Fibroblast of peridontal ligament (primary cell): ENCODE measurements at regions not wholly inside any gene's neighbourhood (a gene's known extent, or its start where the extent isn't known, plus 50 kb on each side); places are given as distances from the start of the nearest gene placed in this dataset.

Source experiments
- DNase-seq: peaks from one replicate; pipeline ENCODE4 v3.0.0-alpha.2; 2010; ENCODE audit errors: extremely low read depth

DNA sequence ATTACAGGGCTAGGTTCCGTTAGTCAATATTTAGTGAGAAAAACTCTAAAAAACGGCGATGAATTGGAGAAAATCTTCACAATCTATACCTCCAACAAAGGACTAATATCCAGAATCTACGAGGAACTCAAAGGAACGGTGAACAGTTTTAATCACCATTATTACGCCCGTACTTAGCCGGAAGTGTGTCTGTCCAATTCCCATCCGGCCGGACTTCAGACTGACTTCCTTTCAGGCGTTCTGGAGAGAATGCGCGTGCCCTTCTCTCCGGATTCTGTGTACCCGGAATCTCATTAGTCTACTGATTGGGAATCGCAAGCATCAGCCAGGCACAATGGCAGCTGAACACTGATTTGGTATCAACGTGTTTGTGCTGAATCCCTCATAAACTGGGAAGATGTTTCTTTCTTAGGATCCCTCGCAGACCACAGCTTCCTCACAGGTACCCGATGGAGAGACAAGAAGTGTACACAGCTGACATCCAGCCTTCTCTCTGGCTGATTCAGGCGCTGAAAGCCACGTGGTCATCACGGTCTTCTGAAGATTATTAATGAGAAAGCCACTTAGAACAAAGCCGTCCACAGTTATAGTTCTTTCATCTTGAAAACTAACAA lies 239.9 kb downstream of the ZNF516 start:
- DNase-seq = no peak

DNA sequence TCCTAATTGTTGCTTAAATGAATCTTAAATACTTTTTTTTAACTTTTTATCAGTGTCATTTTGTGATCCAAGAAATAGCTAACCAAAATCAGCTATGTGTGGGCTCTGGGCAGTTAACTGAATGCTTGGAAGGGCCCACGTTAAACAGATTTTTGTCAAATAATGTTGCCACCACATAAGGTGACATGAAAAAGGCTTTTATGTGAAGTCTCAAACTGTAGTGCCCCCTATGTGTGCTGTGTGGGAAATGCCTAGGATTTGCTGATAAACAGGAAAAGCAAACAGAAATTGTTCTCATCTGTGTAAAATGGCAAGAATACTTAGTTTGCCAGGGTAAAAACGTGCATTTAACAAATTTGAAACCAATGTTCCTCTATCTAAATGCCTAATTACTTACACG lies 242.2 kb downstream of the ZNF516 start:
- DNase-seq = no peak

DNA sequence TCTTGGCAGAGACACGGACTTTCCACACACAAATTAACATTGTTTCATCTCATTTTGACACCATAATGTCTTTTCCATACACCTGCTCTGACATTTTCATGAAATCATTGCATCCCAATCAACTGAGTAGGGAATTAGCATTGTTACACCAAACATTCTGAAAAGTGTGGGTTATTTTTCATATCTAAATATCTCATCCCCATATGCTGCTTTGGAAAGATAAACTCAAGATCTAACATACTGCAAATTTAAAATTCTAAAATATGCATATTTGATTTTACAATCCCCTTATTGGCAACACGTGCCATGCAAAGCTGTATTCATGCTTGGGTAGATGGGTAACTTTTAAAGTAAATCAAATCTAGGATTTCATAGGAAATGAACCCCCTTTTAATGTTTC lies 242.9 kb downstream of the ZNF516 start:
- DNase-seq = no peak

DNA sequence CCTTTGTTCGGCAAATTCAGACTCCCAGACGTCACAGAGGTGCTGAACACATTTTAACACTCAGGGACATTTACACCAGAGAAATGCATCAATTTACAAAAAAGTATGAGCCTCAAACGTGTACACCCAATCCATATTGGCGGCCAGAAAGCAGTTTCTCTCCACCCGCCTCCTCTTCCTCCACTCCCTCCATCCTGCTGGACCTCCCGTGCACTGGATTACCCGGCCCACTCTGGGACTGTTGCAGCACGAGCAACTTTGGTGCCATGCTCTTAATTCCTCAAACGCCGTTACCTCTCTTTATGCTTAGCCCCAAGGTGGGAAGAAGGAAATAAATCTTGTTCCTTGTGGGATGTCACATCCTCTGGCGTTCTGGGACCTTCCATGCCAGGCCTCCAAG lies 243.4 kb downstream of the ZNF516 start:
- DNase-seq = no peak

DNA sequence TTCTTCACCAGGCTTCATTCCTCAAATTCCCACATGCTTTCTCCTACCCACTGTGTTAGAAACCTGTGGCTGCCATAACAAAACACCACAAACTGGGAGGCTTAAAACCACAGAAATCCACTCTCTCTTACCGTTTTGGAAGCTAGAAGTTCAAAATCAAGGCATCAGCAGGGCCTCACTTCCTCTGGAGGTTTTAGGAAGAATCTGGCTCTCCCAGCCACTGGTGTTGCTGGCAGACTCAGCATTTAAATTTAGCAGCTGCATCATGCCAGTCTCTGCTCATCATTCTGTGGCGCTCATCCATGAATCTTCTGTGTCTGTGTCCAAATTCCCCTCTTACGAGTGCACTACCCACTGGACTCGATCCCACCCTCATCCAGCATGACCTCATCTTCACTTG lies 248.5 kb downstream of the ZNF516 start:
- no peak for DNase-seq

DNA sequence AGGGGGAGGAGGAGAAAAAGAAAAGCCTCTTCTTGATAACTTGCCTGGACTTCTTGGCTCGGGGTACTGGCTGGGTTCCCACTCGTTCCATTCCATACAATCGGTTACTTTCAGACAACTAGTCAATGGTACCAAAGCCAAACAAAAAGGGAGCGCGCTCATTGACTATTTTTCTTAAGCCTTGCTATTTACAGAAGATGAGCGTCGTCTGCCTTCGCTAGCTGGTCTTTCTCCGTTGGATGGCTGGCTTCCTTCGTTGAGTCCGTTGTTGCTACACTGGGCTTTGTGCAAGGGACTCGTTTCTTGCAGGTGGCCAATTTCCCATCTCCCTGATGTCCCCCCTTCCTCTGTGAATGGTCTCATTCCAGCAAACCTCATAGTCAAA lies 260.4 kb downstream of the ZNF516 start:
- DNase-seq = no peak

DNA sequence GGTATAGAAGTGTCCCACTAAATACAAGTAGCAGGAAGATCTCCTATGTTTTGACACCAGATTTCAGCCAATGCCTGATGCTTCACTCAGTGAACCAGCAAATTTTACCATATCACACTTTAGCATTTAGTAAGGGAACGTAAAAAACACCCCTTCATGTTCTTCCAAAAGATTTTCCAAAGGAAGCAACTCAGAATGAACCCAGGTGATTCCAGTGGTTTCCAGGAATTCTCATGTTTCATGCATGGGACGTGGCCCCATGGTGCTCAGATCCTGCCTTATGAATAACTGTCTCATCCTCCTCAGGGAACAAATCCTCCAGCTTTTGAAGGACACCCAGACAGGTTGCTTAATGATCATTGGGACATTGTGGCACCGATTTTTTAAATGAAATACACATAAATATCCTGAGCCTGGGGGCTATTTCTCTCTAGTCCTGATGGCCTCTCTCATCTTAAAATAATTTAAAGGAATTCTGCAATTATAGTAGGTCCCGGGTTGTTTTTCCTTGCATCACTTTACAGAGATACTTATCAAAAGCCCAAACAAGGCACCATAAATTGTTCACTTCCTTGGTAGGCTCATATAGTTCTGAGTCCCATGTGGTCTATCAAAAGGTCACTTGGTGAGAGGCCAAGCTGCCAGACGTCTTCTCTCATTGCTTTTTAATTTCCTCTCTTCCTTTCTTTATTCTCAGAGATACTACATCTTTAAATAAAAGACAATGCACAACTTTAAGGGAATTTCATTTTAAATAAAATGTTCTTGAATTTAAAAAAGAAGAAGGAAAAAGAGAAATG lies 261.0 kb downstream of the ZNF516 start:
- no peak for DNase-seq

DNA sequence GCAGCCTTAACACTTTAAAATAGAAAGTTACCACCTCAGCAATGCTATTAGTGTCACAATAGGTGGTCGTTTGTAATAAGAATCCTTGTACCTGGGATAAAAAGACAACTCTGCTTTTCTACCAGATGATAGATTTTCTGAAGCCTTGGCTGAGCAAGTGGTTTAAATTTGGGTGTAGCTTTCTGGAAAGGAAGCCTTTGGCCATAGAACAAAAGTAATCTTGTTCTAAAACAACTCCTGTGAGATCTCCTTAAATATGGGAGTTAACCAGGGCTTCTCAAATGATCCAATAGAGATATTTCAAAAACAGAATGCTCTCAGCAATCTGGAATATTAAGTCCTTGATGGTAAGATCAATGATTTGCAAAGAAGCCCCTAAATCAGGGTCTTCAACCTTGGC lies 261.6 kb downstream of the ZNF516 start:
- no peak for DNase-seq

DNA sequence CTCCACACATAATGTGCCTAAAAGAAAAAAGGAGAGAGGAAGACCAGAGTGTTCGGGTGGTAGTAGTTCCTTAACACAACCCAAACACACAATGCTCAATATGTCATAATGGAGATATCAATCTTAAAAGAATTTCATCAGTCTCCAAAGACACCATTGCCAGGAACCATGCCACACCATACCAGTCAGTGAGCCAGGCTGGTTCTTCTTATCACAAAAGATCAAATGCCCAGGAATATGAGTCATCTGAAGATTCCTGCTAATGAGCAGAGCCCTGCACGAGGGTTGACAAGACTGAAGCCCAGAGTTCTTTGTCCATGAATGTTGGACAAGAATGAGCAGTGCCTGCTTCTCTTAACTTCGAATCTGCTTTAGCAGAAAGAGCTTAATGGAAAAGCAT lies 262.3 kb downstream of the ZNF516 start:
- DNase-seq = no peak

DNA sequence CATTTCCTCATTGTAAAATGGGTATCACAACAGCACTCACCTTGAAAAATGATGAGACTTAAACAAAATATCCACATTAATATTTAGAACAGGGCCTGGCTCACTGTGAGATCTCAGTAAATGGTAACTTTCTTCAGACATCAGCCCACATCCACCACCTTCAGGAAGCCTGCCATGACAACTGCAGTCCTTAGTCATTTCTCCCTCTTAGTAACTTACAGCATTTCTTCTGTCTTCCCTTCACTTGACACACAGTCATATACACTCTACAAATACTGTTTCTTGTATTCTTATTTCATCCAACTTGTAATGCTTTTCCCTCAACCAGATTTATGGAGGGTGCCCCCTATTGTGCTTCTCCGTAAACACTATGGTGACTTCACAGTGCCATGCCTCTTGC lies 263.0 kb downstream of the ZNF516 start:
- no peak for DNase-seq

DNA sequence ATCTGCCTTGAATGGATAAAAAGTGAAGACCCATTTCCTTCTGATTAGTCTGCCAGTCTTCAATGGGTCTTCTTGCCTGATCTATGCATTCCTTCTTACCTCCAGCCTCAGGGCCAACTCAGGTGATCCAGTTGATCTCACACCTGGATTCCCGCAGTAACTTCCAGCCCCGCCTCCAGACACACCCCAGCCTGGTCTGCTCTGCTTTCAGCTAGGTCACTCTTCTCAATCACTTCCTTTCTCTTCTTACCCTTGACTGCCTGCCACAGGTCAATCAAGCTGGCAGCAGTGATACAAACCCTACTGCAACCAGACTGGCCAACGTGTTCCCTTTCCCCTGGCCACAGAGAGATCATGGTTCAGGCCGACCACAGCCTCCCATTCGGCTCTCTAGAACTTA lies 263.6 kb downstream of the ZNF516 start:
- DNase-seq = no peak

DNA sequence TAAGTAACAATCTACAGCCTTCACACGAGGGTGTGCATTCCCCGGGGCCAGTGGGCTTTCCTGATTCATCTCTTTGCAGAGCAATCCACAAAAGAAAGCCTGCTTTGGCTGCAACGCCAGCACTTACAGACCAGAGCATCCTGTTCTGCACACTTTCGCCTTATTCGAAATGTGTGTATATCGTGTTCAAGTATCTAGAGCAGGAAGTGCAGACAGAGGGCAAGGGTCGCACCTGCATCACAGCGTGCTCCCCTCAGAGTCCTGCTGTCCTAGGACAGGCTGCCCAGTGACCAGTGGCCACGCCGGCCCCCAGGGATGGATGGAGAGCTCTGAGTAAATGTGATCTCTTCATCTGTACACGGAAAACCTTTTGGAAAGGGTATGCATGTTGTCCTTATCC lies 264.3 kb downstream of the ZNF516 start:
- no peak for DNase-seq

DNA sequence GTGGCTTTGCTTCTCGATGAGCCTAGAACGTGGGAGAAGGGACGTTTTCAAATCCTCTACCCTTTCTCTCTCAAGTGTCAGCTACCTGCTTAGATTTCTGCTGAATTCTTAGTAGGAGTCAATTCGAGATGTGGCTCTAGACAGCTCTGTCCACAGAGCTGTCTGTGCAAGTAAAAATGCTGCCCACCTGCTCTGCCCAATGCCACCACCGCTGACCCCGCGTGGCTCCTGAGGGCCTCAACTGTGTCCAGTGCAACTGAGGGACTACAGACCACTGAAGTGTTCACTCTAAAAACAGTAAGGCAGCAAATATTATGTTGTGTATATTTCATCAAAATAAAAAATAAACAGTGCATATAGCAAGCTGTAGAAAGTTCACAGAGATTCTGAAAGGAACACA lies 266.3 kb downstream of the ZNF516 start:
- DNase-seq = no peak

DNA sequence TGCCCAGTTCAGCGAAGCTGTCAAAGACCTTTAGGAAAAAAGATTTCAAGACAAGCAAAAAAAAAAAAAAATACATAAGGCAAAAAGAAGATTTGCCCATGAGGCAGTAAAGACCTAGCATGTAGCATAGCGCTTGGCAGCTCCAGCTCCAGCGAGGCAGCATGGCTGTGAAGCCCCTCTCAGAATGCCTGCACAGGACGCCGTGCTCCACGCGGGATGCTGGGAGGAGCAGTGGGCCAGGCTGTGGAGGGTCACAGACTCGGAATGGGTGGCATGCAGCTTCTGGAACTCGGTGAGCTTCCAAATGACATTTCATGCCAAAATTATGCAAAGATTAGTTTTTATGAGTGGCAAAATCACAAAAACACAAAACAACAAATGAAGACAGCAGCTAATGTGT lies 267.3 kb downstream of the ZNF516 start:
- no peak for DNase-seq

DNA sequence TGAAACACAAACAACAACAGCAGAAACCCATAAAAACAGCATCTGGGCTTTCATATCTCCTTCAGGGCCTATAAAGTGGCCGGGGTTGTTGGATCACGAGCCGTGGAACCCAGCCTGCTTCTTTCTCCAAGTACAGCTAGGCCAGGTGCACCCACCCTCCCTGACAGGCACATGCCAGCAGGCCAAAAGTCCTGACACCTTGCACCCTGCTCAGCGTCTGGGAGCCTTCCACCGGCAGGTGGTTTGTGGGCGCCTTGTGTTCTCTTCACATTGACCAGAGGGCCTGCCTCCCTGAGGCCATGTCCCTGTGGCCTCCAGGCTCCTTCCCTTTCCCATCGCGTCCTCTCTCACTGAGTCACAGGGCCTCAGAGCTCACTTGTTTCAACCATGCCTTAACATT lies 271.6 kb downstream of the ZNF516 start:
- no peak for DNase-seq

DNA sequence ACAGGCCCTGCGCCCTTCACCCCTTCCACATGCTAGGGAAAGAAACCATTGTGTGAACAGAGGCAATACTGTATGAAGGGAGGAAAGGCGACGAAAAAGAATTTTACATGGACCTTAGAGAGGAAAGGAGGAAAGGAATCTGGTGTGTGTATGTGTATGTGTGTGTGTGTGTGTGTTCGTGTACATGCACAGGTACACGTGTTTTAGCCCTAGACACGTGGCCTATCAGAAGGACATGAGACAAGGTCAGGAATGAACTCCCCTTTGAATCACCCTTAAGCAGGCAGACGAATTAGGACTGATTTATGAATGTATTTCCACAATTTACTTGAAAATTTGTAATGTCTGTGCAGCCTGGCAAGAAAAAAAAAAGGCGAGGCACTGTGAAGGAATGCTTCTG lies 276.0 kb downstream of the ZNF516 start:
- no peak for DNase-seq

DNA sequence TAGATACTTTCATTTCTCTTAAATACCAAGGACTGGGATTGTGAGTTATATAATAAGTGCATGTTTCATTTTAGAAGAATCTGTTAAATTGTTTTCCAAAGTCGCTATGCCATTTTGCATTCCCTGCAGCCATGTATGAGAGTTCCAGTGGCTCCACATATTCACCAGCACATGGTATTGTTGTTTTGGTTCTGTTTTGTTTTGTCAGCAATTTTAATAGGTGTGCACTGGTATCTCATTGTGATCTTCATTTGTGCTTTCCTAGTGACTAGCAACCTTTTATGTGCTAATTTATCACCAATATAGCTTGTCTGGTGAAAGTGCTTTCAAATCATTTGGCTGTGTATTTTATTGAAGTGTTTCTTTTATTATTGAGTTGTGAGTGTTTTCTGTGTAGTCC lies 278.9 kb downstream of the ZNF516 start:
- no peak for DNase-seq

DNA sequence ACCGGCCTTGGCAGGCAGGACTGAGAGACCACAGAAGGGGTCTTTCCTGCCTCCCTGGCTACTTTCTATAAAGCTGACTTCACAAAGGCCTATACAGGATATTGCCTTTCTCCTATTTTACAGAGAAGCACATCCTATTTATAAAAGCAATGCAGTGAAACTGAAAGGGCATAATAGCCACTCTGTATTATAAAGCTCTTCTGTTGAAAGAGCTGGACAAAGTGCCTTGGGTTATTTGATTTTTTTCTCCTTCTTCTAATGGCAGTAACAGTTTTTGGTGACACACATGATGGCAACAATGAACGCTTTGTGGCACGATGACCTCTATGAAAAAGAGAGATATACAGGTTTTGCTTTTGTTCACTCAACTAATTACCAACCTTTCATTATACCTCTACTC lies 281.1 kb downstream of the ZNF516 start:
- DNase-seq = no peak

DNA sequence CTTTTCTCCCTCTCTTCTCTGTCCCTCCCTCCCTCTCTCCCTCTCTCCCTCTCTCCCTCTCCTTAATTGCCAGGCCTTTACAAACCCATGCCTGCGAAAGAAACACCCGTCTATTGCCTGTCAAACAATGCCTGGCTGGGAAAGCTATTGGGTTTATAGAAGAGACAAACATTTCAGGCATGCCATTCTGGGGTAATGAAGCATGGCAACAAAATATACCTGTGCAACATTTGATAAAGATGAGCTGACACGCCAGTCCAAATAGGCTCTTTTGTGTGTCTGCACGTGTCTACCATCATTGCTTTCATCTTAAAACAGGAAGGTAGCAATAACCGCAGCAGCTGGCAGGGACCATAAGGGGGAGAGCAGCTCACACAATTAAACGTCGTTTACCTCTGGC lies 282.1 kb downstream of the ZNF516 start:
- no peak for DNase-seq

DNA sequence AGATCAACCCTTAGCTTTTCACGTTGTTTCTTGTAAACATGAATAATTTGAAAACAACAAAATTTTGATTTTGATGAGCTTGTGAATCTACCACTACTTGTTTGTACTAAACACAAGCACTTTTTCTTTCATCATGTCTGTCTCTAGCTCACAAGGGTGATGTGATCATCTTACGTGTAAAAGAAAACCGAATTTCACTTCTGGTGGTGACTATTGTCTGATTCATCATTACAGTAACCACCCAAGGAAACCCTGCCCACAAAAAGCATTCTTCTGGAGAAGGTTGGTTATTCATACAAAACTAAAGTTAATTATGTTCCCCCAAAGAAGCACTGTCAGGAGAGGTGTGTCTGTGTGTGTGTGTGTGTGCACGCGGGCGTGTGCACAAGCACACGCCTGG lies 285.4 kb downstream of the ZNF516 start:
- no peak for DNase-seq

DNA sequence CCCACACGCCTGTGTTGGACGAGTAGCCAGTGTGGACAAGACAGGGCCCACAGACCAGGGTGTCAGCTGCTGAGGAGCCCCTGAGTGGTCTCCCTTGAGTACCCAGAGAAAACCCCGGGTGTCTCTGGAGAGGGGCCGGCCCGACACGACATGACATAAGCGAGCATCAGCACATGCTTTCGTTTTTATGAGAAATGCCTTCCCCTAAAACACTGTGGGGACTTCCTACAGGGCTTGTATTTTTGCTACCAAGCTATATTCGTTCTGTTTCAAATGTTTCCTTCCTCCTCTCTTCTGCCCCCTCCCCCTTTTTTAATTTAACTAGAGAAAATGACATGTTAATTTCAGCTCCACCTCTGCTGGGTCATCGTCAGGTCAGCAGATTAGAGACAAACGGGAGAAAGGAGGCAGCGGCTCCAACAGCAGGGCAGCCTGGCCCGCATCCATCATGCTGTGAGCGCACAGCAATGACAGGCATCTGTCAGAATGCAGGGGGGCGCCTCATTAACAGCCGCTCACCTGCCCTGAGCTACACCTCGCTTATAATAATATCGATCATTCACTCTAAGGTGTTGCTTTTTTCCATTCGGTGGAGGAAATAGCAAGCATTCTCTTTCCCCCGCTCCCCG lies 286.2 kb downstream of the ZNF516 start:
- DNase-seq = no peak

DNA sequence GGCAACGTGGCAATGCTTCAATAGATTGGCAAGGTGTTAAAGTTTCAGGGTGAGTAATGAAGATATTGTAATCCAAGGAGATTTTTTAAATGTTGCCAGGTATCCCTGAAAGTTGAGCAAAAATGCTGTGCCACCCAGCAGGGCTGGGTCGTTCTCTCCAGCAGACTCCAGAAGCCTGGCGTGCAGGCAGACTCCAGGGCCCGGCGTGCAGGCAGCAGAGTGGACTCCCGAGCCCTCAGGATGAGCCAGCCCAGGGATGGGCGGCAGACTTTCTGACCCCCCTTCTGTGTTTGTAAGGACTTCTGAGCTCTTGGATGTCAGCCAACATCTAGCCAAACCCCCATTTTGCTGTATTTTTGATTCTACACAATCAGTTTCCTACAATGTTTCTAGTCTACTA lies 289.1 kb downstream of the ZNF516 start:
- no peak for DNase-seq

DNA sequence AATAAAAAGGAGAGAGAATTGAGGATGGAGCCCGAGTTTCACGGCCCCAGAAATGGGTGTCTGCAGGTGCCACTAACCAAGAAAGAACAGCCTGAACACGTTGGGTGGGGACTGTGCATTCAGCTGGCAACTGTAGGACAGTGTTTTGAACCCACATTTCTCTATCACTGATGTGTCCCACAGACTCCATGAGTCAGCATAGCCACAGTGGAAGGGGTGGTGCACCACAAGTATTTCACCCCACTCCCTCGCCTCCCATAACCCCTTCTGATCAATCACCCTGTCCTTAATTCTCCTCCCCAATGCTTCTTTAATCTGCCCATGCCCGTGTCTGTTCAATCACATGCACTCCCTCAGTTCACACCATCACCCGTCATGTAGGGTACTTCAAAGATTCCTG lies 291.5 kb downstream of the ZNF516 start:
- DNase-seq = no peak
